ENCODE measurements at regions not wholly inside any gene's neighbourhood (a gene's known extent, or its start where the extent isn't known, plus 50 kb on each side); places are given as distances from the start of the nearest gene placed in this dataset.

GRCh38 chr18:29163596-29163995 lies 986.7 kb upstream of the CDH2 start:
- Mint-ChIP-seq H3K27me3 (no peaks in the 10 kb centered on the region), H3K36me3 (ENCODE audit: insufficient read depth) (peaks cover 4% of the 10 kb centered on the region), H3K4me3 (no peak overlapping the region), H3K9me3 (peaks cover 3 to 14% of the 10 kb centered on the region in 2 donors), H3K27ac (no peak overlapping the region), H3K4me1 (ENCODE audit: low read depth in 2 of 2) (no peaks in the 10 kb centered on the region)
- DNase-seq (no peak), ATAC-seq (replicated peaks) (no peak)

- ATAC-seq (replicated peaks) (no peak), DNase-seq (no peak)
- Mint-ChIP-seq H3K36me3 (ENCODE audit: insufficient read depth) (peaks cover 4% of the 10 kb centered on the region), H3K9me3 (peaks cover 3 to 17% of the 10 kb centered on the region in 2 donors), H3K4me3 (no peak overlapping the region), H3K4me1 (ENCODE audit: low read depth in 2 of 2) (no peaks in the 10 kb centered on the region), H3K27me3 (no peaks in the 10 kb centered on the region), H3K27ac (no peak overlapping the region)
Measured at GRCh38 chr18:29161429-29161828, 984.5 kb upstream of the CDH2 start.

GRCh38 chr18:29160170-29160569 lies 983.2 kb upstream of the CDH2 start:
- DNase-seq = no peak
- Mint-ChIP-seq H3K4me3 (no peak overlapping the region), H3K9me3 (peaks cover 2 to 12% of the 10 kb centered on the region in 2 donors), H3K4me1 (ENCODE audit: low read depth in 2 of 2) (no peaks in the 10 kb centered on the region), H3K36me3 (ENCODE audit: insufficient read depth) (peaks cover 4% of the 10 kb centered on the region), H3K27me3 (no peaks in the 10 kb centered on the region), H3K27ac (no peak overlapping the region)
- no peak for ATAC-seq (replicated peaks)

GRCh38 chr18:29157905-29158304 lies 981.0 kb upstream of the CDH2 start:
- no peak overlapping the region for H3K27ac Mint-ChIP-seq

GRCh38 chr18:29157057-29157780 lies 980.3 kb upstream of the CDH2 start:
- ATAC-seq (replicated peaks) = no peak
- Mint-ChIP-seq H3K36me3 (ENCODE audit: insufficient read depth) (peaks cover 4% of the 10 kb centered on the region), H3K4me3 (no peak overlapping the region), H3K27ac (no peak overlapping the region), H3K4me1 (ENCODE audit: low read depth in 2 of 2) (no peaks in the 10 kb centered on the region), H3K9me3 (peaks cover 5 to 12% of the 10 kb centered on the region in 2 donors), H3K27me3 (no peaks in the 10 kb centered on the region)
- DNase-seq = no peak

More at GRCh38 chr18:29157905-29158304, 981.0 kb upstream of the CDH2 start:
- no peak overlapping the region for H3K4me3 Mint-ChIP-seq
- H3K36me3 Mint-ChIP-seq (ENCODE audit: insufficient read depth) = peaks cover 4% of the 10 kb centered on the region
- DNase-seq = no peak
- no peak for ATAC-seq (replicated peaks)
- H3K9me3 Mint-ChIP-seq = peaks cover 4 to 12% of the 10 kb centered on the region in 2 donors
- H3K27me3 Mint-ChIP-seq = no peaks in the 10 kb centered on the region
- no peaks in the 10 kb centered on the region for H3K4me1 Mint-ChIP-seq (ENCODE audit: low read depth in 2 of 2)

- Mint-ChIP-seq H3K4me3 (no peak overlapping the region), H3K36me3 (ENCODE audit: insufficient read depth) (peaks cover 4% of the 10 kb centered on the region), H3K4me1 (ENCODE audit: low read depth in 2 of 2) (no peaks in the 10 kb centered on the region), H3K27me3 (no peaks in the 10 kb centered on the region), H3K9me3 (peaks cover 5 to 12% of the 10 kb centered on the region in 2 donors), H3K27ac (no peak overlapping the region)
- DNase-seq (no peak), ATAC-seq (replicated peaks) (no peak)
Measured at GRCh38 chr18:29156531-29156930, 979.6 kb upstream of the CDH2 start.

- H3K4me3 Mint-ChIP-seq = no peak overlapping the region
- no peak overlapping the region for H3K27ac Mint-ChIP-seq
- ATAC-seq (replicated peaks) (no peak), DNase-seq (no peak)
- no peaks in the 10 kb centered on the region for H3K4me1 Mint-ChIP-seq (ENCODE audit: low read depth in 2 of 2)
- peaks cover 5 to 12% of the 10 kb centered on the region in 2 donors for H3K9me3 Mint-ChIP-seq
- no peaks in the 10 kb centered on the region for H3K36me3 Mint-ChIP-seq (ENCODE audit: insufficient read depth)
- no peaks in the 10 kb centered on the region for H3K27me3 Mint-ChIP-seq
Measured at GRCh38 chr18:29154758-29155725, 978.1 kb upstream of the CDH2 start.

- no peaks in the 10 kb centered on the region for H3K27me3 Mint-ChIP-seq
- no peaks in the 10 kb centered on the region for H3K4me1 Mint-ChIP-seq (ENCODE audit: low read depth in 2 of 2)
- DNase-seq (no peak), ATAC-seq (replicated peaks) (no peak)
- H3K27ac Mint-ChIP-seq = no peak overlapping the region
- no peak overlapping the region for H3K4me3 Mint-ChIP-seq
- H3K9me3 Mint-ChIP-seq = peaks cover 5 to 12% of the 10 kb centered on the region in 2 donors
- H3K36me3 Mint-ChIP-seq (ENCODE audit: insufficient read depth) = no peaks in the 10 kb centered on the region
Measured at GRCh38 chr18:29154196-29154757, 977.3 kb upstream of the CDH2 start.

- DNase-seq (no peak), ATAC-seq (replicated peaks) (no peak)
- Mint-ChIP-seq H3K4me1 (ENCODE audit: low read depth in 2 of 2) (no peaks in the 10 kb centered on the region), H3K27me3 (no peaks in the 10 kb centered on the region), H3K4me3 (no peak overlapping the region), H3K36me3 (ENCODE audit: insufficient read depth) (no peaks in the 10 kb centered on the region), H3K9me3 (peaks cover 5 to 12% of the 10 kb centered on the region in 2 donors), H3K27ac (no peak overlapping the region)
Measured at GRCh38 chr18:29153091-29153490, 976.2 kb upstream of the CDH2 start.

- Mint-ChIP-seq H3K9me3 (peaks cover 4 to 12% of the 10 kb centered on the region in 2 donors), H3K36me3 (ENCODE audit: insufficient read depth) (no peaks in the 10 kb centered on the region), H3K4me1 (ENCODE audit: low read depth in 2 of 2) (no peaks in the 10 kb centered on the region), H3K27me3 (no peaks in the 10 kb centered on the region), H3K4me3 (no peak overlapping the region), H3K27ac (no peak overlapping the region)
- DNase-seq (no peak), ATAC-seq (replicated peaks) (no peak)
Measured at GRCh38 chr18:29147944-29148343, 971.0 kb upstream of the CDH2 start.

GRCh38 chr18:29146068-29146467 lies 969.1 kb upstream of the CDH2 start:
- Mint-ChIP-seq H3K36me3 (ENCODE audit: insufficient read depth) (no peaks in the 10 kb centered on the region), H3K9me3 (peaks cover 5 to 13% of the 10 kb centered on the region in 2 donors)
- DNase-seq = no peak

GRCh38 chr18:29140590-29140989 lies 963.7 kb upstream of the CDH2 start:
- Mint-ChIP-seq H3K36me3 (ENCODE audit: insufficient read depth) (no peaks in the 10 kb centered on the region), H3K4me1 (ENCODE audit: low read depth in 2 of 2) (no peaks in the 10 kb centered on the region), H3K27me3 (no peaks in the 10 kb centered on the region), H3K27ac (no peak overlapping the region), H3K4me3 (no peak overlapping the region), H3K9me3 (peaks cover 5 to 20% of the 10 kb centered on the region in 2 donors)
- ATAC-seq (replicated peaks) (no peak), DNase-seq (no peak)

More at GRCh38 chr18:29146068-29146467, 969.1 kb upstream of the CDH2 start:
- no peaks in the 10 kb centered on the region for H3K4me1 Mint-ChIP-seq (ENCODE audit: low read depth in 2 of 2)
- no peak for ATAC-seq (replicated peaks)
- H3K27ac Mint-ChIP-seq = no peak overlapping the region
- H3K27me3 Mint-ChIP-seq = no peaks in the 10 kb centered on the region
- no peak overlapping the region for H3K4me3 Mint-ChIP-seq

- no peak overlapping the region for H3K4me3 Mint-ChIP-seq
- no peaks in the 10 kb centered on the region for H3K36me3 Mint-ChIP-seq (ENCODE audit: insufficient read depth)
- H3K27me3 Mint-ChIP-seq = no peaks in the 10 kb centered on the region
- no peak for ATAC-seq (replicated peaks)
- DNase-seq = no peak
- no peak overlapping the region for H3K27ac Mint-ChIP-seq
- H3K4me1 Mint-ChIP-seq (ENCODE audit: low read depth in 2 of 2) = no peaks in the 10 kb centered on the region
- H3K9me3 Mint-ChIP-seq = peaks cover 5 to 8% of the 10 kb centered on the region in 2 donors
Measured at GRCh38 chr18:29137773-29138495, 961.0 kb upstream of the CDH2 start.

Measured in effector memory CD8-positive, alpha-beta T cell (primary cell).